ENCODE measurements at regions not wholly inside any gene's neighbourhood (a gene's known extent, or its start where the extent isn't known, plus 50 kb on each side); places are given as distances from the start of the nearest gene placed in this dataset.

GRCh38 chr1:221987860-221988520 lies 246.1 kb upstream of the DUSP10 start:
- ChIA-PET CTCF (interaction anchor here (0.6 to 0.9 kb wide), 2 partner anchors 26 to 327 kb away, joined by 3 read pairs; no protein-coding TSS in a partner anchor), POLR2A (no interaction called here)
- TF ChIP-seq ZNF654 (tag by site-specific recombination; IDR thresholded peaks at IDR 0.05; ENCODE audit: low read depth) = no peak
- TF ChIP-seq ZNF629 (tag by site-specific recombination; IDR thresholded peaks at IDR 0.05) = peak; percentile 45; the same call in 1 of the 2 replicates
- Histone ChIP-seq H3K4me3 (ENCODE audit: low read depth, low read length) (no peak overlapping the region), H3K27ac (ENCODE audit: extremely low read depth, low read depth, low read length) (no peak overlapping the region), H3K4me1 (ENCODE audit: control insufficient read depth, insufficient read depth, low read length) (no peaks in the 10 kb centered on the region), H3K9me3 (ENCODE audit: control insufficient read depth, insufficient read depth, low read depth, low read length) (no peaks in the 10 kb centered on the region), H3K36me3 (ENCODE audit: control insufficient read depth in 2 of 2, insufficient read depth in 1 of 2, low read length in 2 of 2) (no peaks in the 10 kb centered on the region)

- TF ChIP-seq BCL11A (tag by site-specific recombination; IDR thresholded peaks at IDR 0.05; ENCODE audit: low read depth) (no peak), ZNF354C (tag by site-specific recombination; IDR thresholded peaks at IDR 0.05; ENCODE audit: borderline replicate concordance, low read depth) (no peak), ZNF16 (tag by site-specific recombination; IDR thresholded peaks at IDR 0.05; ENCODE audit: low read depth) (no peak), ZNF266 (tag by site-specific recombination; IDR thresholded peaks at IDR 0.05; ENCODE audit: low read depth) (no peak), ZNF600 (tag by site-specific recombination; IDR thresholded peaks at IDR 0.05) (no peak), ZNF449 (tag by site-specific recombination; IDR thresholded peaks at IDR 0.05) (no peak), ZNF23 (tag by site-specific recombination; IDR thresholded peaks at IDR 0.05; ENCODE audit: borderline replicate concordance) (no peak), SETDB1 (IDR thresholded peaks at IDR 0.05; ENCODE audit: insufficient read length, low read length) (no peak), ZNF768 (tag by site-specific recombination; IDR thresholded peaks at IDR 0.05) (no peak), ZBTB26 (tag by site-specific recombination; optimal IDR thresholded peaks at IDR 0.05) (no peak), ZNF140 (tag by site-specific recombination; IDR thresholded peaks at IDR 0.05) (no peak), ZNF133 (tag by site-specific recombination; IDR thresholded peaks at IDR 0.05) (no peak)
- H3K27ac ChIP-seq (ENCODE audit: extremely low read depth, low read depth, low read length) = no peak overlapping the region
- ChIA-PET POLR2A (no interaction called here), CTCF (interaction anchor here (0.6 to 1.6 kb wide), 2 partner anchors 9 to 862 kb away, joined by 3 read pairs; no protein-coding TSS in a partner anchor)
- H3K4me3 ChIP-seq (ENCODE audit: low read depth, low read length) = no peak overlapping the region
- no peaks in the 10 kb centered on the region for H3K4me1 ChIP-seq (ENCODE audit: control insufficient read depth, insufficient read depth, low read length)
- no peaks in the 10 kb centered on the region for H3K36me3 ChIP-seq (ENCODE audit: control insufficient read depth in 2 of 2, insufficient read depth in 1 of 2, low read length in 2 of 2)
- no peaks in the 10 kb centered on the region for H3K9me3 ChIP-seq (ENCODE audit: control insufficient read depth, insufficient read depth, low read depth, low read length)
Measured at GRCh38 chr1:221983444-221983843, 241.6 kb upstream of the DUSP10 start.

GRCh38 chr1:221981461-221981860 lies 239.6 kb upstream of the DUSP10 start:
- ChIA-PET CTCF (interaction anchor here (0.7 kb wide), 1 partner anchor 79 kb away, joined by 3 read pairs; no protein-coding TSS in a partner anchor), POLR2A (no interaction called here)
- TF ChIP-seq ZNF350 (tag by site-specific recombination; IDR thresholded peaks at IDR 0.05) (no peak), HOXD13 (CRISPR knock-in tag; IDR thresholded peaks at IDR 0.05; ENCODE audit: borderline replicate concordance) (no peak), GFI1B (tag by site-specific recombination; IDR thresholded peaks at IDR 0.05) (no peak), SP3 (tag by site-specific recombination; IDR thresholded peaks at IDR 0.05) (no peak), ZNF138 (tag by site-specific recombination; IDR thresholded peaks at IDR 0.05; ENCODE audit: borderline replicate concordance) (no peak), MYNN (tag by site-specific recombination; IDR thresholded peaks at IDR 0.05; ENCODE audit: borderline replicate concordance) (no peak), ZNF544 (tag by site-specific recombination; IDR thresholded peaks at IDR 0.05) (no peak)
- H3K36me3 ChIP-seq (ENCODE audit: control insufficient read depth in 2 of 2, insufficient read depth in 1 of 2, low read length in 2 of 2) = no peaks in the 10 kb centered on the region
- no peaks in the 10 kb centered on the region for H3K9me3 ChIP-seq (ENCODE audit: control insufficient read depth, insufficient read depth, low read depth, low read length)
- no peak overlapping the region for H3K4me3 ChIP-seq (ENCODE audit: low read depth, low read length)
- H3K4me1 ChIP-seq (ENCODE audit: control insufficient read depth, insufficient read depth, low read length) = no peaks in the 10 kb centered on the region
- H3K27ac ChIP-seq (ENCODE audit: extremely low read depth, low read depth, low read length) = no peak overlapping the region

All from HEK293 (cell line).